IMR-90 (cell line): ENCODE measurements at regions not wholly inside any gene's neighbourhood (a gene's known extent, or its start where the extent isn't known, plus 50 kb on each side); places are given as distances from the start of the nearest gene placed in this dataset.

ENCODE experiments used
- CEBPB ChIP-seq: IDR thresholded peaks from 2 replicates; pipeline ENCODE4 v1.6.1; 2012; ENCODE audit warnings: low read depth, low read length, improper control_type of control experiment
- CHD1 ChIP-seq: IDR thresholded peaks from 2 replicates; pipeline ENCODE4 v1.6.1; 2012; ENCODE audit warnings: low read depth, low read length, improper control_type of control experiment
- MAZ ChIP-seq: IDR thresholded peaks from 2 replicates; pipeline ENCODE4 v1.6.1; 2012; ENCODE audit warnings: low read depth, mild to moderate bottlenecking, low read length, improper control_type of control experiment, moderate library complexity, borderline replicate concordance
- NFE2L2 ChIP-seq: fragments of 150-350 bp; IDR thresholded peaks from 2 replicates; pipeline ENCODE4 v1.6.1; 2016; ENCODE audit warnings: low read depth, mild to moderate bottlenecking, low read length
- POLR2A ChIP-seq: IDR thresholded peaks from 2 replicates; pipeline ENCODE4 v1.6.1; 2012; ENCODE audit warnings: mild to moderate bottlenecking, low read depth, low read length
- RAD21 ChIP-seq: IDR thresholded peaks from 2 replicates; pipeline ENCODE4 v1.6.1; 2012; ENCODE audit warnings: low read length, improper control_type of control experiment
- SMC3 ChIP-seq: fragments of 150-350 bp; IDR thresholded peaks from 2 replicates; pipeline ENCODE4 v1.6.1; 2016; ENCODE audit warnings: low read depth, mild to moderate bottlenecking, antibody characterized with exemption, low read length, moderate library complexity
- TF ChIP-seq, protein P1 (sequence below): conservative IDR thresholded peaks from 2 replicates; pipeline ENCODE4 v1.5.1; 2012; ENCODE audit warnings: mild to moderate bottlenecking, low read depth, low read length, improper control_type of control experiment
- TF ChIP-seq, protein P2 (sequence below): fragments of 150-350 bp; IDR thresholded peaks from 2 replicates; pipeline ENCODE4 v1.6.1; 2016; ENCODE audit warnings: low read depth, mild to moderate bottlenecking, low read length, moderate library complexity, borderline replicate concordance
- TF ChIP-seq, protein P3 (sequence below): fragments of 150-350 bp; IDR thresholded peaks from 2 replicates; pipeline ENCODE4 v1.6.1; 2017; ENCODE audit warnings: mild to moderate bottlenecking, antibody characterized with exemption, low read length, low read depth

DNA sequence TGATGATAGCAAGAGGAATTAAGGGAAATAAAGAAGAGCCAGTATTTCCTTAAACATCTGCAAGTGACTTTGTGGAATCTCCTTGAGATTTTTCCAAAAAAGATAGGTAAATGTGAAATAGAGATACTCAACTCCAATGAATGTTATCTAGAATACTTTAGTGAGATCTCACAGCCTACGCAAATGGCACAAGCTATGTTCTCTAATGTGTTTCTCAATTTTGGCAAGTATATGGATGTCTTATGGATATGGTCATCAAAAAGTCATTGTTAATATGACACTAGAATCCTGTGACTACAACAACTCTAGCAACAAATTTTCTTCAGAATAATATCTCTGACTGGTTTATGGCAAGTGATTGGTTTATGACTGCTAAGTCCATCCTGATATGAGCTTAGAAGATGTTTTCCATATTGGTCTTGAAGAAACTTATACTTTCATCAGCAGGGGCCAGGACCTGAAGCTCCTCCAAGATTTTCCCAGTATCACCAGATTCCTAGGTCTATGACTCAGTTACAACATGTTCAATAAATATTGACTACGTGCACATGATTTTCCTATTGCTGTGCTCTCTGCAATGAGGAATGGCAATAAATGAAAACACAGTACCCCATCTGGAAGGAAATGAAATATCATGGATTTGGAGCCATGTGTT is 170.9 kb upstream of the THBS1 start:
- TF ChIP-seq, protein P1, sequence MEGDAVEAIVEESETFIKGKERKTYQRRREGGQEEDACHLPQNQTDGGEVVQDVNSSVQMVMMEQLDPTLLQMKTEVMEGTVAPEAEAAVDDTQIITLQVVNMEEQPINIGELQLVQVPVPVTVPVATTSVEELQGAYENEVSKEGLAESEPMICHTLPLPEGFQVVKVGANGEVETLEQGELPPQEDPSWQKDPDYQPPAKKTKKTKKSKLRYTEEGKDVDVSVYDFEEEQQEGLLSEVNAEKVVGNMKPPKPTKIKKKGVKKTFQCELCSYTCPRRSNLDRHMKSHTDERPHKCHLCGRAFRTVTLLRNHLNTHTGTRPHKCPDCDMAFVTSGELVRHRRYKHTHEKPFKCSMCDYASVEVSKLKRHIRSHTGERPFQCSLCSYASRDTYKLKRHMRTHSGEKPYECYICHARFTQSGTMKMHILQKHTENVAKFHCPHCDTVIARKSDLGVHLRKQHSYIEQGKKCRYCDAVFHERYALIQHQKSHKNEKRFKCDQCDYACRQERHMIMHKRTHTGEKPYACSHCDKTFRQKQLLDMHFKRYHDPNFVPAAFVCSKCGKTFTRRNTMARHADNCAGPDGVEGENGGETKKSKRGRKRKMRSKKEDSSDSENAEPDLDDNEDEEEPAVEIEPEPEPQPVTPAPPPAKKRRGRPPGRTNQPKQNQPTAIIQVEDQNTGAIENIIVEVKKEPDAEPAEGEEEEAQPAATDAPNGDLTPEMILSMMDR = no peak
- TF ChIP-seq RAD21 = no peak
- TF ChIP-seq, protein P2, sequence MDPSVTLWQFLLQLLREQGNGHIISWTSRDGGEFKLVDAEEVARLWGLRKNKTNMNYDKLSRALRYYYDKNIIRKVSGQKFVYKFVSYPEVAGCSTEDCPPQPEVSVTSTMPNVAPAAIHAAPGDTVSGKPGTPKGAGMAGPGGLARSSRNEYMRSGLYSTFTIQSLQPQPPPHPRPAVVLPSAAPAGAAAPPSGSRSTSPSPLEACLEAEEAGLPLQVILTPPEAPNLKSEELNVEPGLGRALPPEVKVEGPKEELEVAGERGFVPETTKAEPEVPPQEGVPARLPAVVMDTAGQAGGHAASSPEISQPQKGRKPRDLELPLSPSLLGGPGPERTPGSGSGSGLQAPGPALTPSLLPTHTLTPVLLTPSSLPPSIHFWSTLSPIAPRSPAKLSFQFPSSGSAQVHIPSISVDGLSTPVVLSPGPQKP = no peak
- no peak for TF ChIP-seq POLR2A
- TF ChIP-seq CEBPB = no peak
- TF ChIP-seq MAZ = no peak
- TF ChIP-seq, protein P3, sequence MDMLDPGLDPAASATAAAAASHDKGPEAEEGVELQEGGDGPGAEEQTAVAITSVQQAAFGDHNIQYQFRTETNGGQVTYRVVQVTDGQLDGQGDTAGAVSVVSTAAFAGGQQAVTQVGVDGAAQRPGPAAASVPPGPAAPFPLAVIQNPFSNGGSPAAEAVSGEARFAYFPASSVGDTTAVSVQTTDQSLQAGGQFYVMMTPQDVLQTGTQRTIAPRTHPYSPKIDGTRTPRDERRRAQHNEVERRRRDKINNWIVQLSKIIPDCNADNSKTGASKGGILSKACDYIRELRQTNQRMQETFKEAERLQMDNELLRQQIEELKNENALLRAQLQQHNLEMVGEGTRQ = no peak
- TF ChIP-seq NFE2L2 = no peak
- no peak for TF ChIP-seq SMC3
- TF ChIP-seq CHD1 = no peak
